ENCODE measurements at regions not wholly inside any gene's neighbourhood (a gene's known extent, or its start where the extent isn't known, plus 50 kb on each side); places are given as distances from the start of the nearest gene placed in this dataset.
A peak's percentile ranks its signal among the peaks of the same experiment; 100 is the strongest.

GRCh38 chr6:132218059-132218696 is 183.1 kb downstream of the MOXD1 start:
- TF ChIP-seq CTCF (IDR thresholded peaks at IDR 0.05 in 2 of 3, conservative IDR thresholded peaks at IDR 0.05 in 1 of 3; ENCODE audit: control insufficient read depth in 2 of 3, extremely low read depth in 1 of 3, insufficient read depth in 1 of 3, low read depth in 3 of 3, low read length in 3 of 3) (peak; percentile 12 to 33 (median 20); a peak in 4 of 6 replicates), USF1 (IDR thresholded peaks at IDR 0.05; ENCODE audit: borderline replicate concordance, extremely low read length, insufficient read depth, low read depth, low read length) (no peak), YY1 (IDR thresholded peaks at IDR 0.05; ENCODE audit: low read depth, low read length) (no peak), NRF1 (conservative IDR thresholded peaks at IDR 0.05; ENCODE audit: low read depth, low read length) (no peak), EZH2 (IDR thresholded peaks at IDR 0.05; ENCODE audit: borderline replicate concordance, control insufficient read depth, low read depth, low read length) (no peak), BCL11A (IDR thresholded peaks at IDR 0.05; ENCODE audit: low read depth, low read length) (no peak), MAX (IDR thresholded peaks at IDR 0.05; ENCODE audit: low read depth, low read length) (no peak)

Measured in GM12878 (cell line).